ENCODE measurements at regions not wholly inside any gene's neighbourhood (a gene's known extent, or its start where the extent isn't known, plus 50 kb on each side); places are given as distances from the start of the nearest gene placed in this dataset.
"Not testable (repeated sequence)": the region's sequence is repeated elsewhere in the genome, so short reads cannot be mapped to it uniquely, and the experiment has no call there.

- H3K9me3 ChIP-seq (ENCODE audit: control insufficient read depth in 2 of 2, insufficient read depth in 1 of 2, low read depth in 1 of 2, low read length in 1 of 2), result no peaks in the 10 kb centered on the region
- FAIRE-seq (no peak), DNase-seq (no peak)
- H3K4me1 ChIP-seq (ENCODE audit: control insufficient read depth in 3 of 3, insufficient read depth in 2 of 3, low read depth in 1 of 3, low read length in 2 of 3), result no peaks in the 10 kb centered on the region
- H3K27me3 ChIP-seq (ENCODE audit: control insufficient read depth in 3 of 3, insufficient read depth in 3 of 3, low read length in 3 of 3), result no peaks in the 10 kb centered on the region
- no peak overlapping the region for H3K4me3 ChIP-seq (ENCODE audit: low read depth in 1 of 3, low read length in 3 of 3)
- H3K36me3 ChIP-seq (ENCODE audit: control insufficient read depth in 3 of 3, insufficient read depth in 2 of 3, low read depth in 1 of 3, low read length in 3 of 3), result no peaks in the 10 kb centered on the region
- H3K27ac ChIP-seq (ENCODE audit: low read depth in 1 of 3, low read length in 2 of 3), result no peak overlapping the region
Measured at GRCh38 chr13:90938848-90939247, 408.6 kb upstream of the MIR17HG start.

GRCh38 chr13:90943946-90944345, 403.5 kb upstream of the MIR17HG start:
- no peak for FAIRE-seq
- H3K27ac ChIP-seq (ENCODE audit: low read depth in 1 of 3, low read length in 2 of 3), result no peak overlapping the region
- peaks cover 0 to 8% of the 10 kb centered on the region in 2 donors for H3K9me3 ChIP-seq (ENCODE audit: control insufficient read depth in 2 of 2, insufficient read depth in 1 of 2, low read depth in 1 of 2, low read length in 1 of 2)
- no peaks in the 10 kb centered on the region for H3K27me3 ChIP-seq (ENCODE audit: control insufficient read depth in 3 of 3, insufficient read depth in 3 of 3, low read length in 3 of 3)
- no peak for DNase-seq
- H3K36me3 ChIP-seq (ENCODE audit: control insufficient read depth in 3 of 3, insufficient read depth in 2 of 3, low read depth in 1 of 3, low read length in 3 of 3), result no peaks in the 10 kb centered on the region
- WGBS, 3 donors, result 52 to 73% (median 72%) methylated on average over 4 of the region's 4 CpGs
- no peak overlapping the region for H3K4me3 ChIP-seq (ENCODE audit: low read depth in 1 of 3, low read length in 3 of 3)
- H3K4me1 ChIP-seq (ENCODE audit: control insufficient read depth in 3 of 3, insufficient read depth in 2 of 3, low read depth in 1 of 3, low read length in 2 of 3), result no peaks in the 10 kb centered on the region

DNA sequence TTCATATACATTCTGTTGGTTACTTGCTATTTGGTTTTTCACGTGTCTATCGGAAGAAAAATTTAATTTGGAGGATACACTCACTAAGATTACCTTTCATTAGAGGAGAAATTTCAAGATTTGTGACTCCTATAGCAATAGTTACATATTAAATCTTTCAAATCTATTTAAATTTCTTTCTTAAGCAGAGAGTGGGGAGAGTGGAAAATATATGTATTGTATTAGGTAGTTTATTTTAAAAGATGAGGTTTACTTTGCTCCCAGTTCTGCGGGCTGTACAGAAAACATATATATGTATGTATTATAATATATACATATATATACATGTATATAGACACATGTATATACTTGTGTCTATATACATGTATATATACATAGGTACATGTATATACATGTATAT, 402.3 kb upstream of the MIR17HG start:
- DNase-seq; H3K27me3 ChIP-seq (ENCODE audit: control insufficient read depth in 3 of 3, insufficient read depth in 3 of 3, low read length in 3 of 3): not testable (repeated sequence)

GRCh38 chr13:90946125-90946524, 401.4 kb upstream of the MIR17HG start:
- WGBS, 3 donors, result 64 to 76% (median 74%) methylated on average over 5 of the region's 5 CpGs
- H3K9me3 ChIP-seq (ENCODE audit: control insufficient read depth in 2 of 2, insufficient read depth in 1 of 2, low read depth in 1 of 2, low read length in 1 of 2); H3K27ac ChIP-seq (ENCODE audit: low read depth in 1 of 3, low read length in 2 of 3); H3K4me1 ChIP-seq (ENCODE audit: control insufficient read depth in 3 of 3, insufficient read depth in 2 of 3, low read depth in 1 of 3, low read length in 2 of 3); H3K4me3 ChIP-seq (ENCODE audit: low read depth in 1 of 3, low read length in 3 of 3); FAIRE-seq; H3K36me3 ChIP-seq (ENCODE audit: control insufficient read depth in 3 of 3, insufficient read depth in 2 of 3, low read depth in 1 of 3, low read length in 3 of 3); H3K27me3 ChIP-seq (ENCODE audit: control insufficient read depth in 3 of 3, insufficient read depth in 3 of 3, low read length in 3 of 3); DNase-seq: not testable (repeated sequence)

More for the DNA sequence above, 402.3 kb upstream of the MIR17HG start:
- WGBS, 3 donors, result 77 to 97% (median 94%) methylated on average over 3 of the region's 3 CpGs
- not testable (repeated sequence) for FAIRE-seq; H3K4me3 ChIP-seq (ENCODE audit: low read depth in 1 of 3, low read length in 3 of 3); H3K36me3 ChIP-seq (ENCODE audit: control insufficient read depth in 3 of 3, insufficient read depth in 2 of 3, low read depth in 1 of 3, low read length in 3 of 3); H3K9me3 ChIP-seq (ENCODE audit: control insufficient read depth in 2 of 2, insufficient read depth in 1 of 2, low read depth in 1 of 2, low read length in 1 of 2); H3K4me1 ChIP-seq (ENCODE audit: control insufficient read depth in 3 of 3, insufficient read depth in 2 of 3, low read depth in 1 of 3, low read length in 2 of 3); H3K27ac ChIP-seq (ENCODE audit: low read depth in 1 of 3, low read length in 2 of 3)

- 65 to 74% (median 70%) methylated on average over 2 of the region's 2 CpGs for WGBS, 3 donors
- no peak for FAIRE-seq
- H3K4me1 ChIP-seq (ENCODE audit: control insufficient read depth in 3 of 3, insufficient read depth in 2 of 3, low read depth in 1 of 3, low read length in 2 of 3), result no peaks in the 10 kb centered on the region
Measured at GRCh38 chr13:90947976-90948375, 399.5 kb upstream of the MIR17HG start.

GRCh38 chr13:90950160-90950559, 397.3 kb upstream of the MIR17HG start:
- 39 to 70% (median 63%) methylated on average over 1 of the region's 1 CpG for WGBS, 3 donors
- H3K4me3 ChIP-seq (ENCODE audit: low read depth in 1 of 3, low read length in 3 of 3), result no peak overlapping the region
- H3K36me3 ChIP-seq (ENCODE audit: control insufficient read depth in 3 of 3, insufficient read depth in 2 of 3, low read depth in 1 of 3, low read length in 3 of 3), result no peaks in the 10 kb centered on the region
- H3K4me1 ChIP-seq (ENCODE audit: control insufficient read depth in 3 of 3, insufficient read depth in 2 of 3, low read depth in 1 of 3, low read length in 2 of 3), result no peaks in the 10 kb centered on the region
- peaks cover 0 to 8% of the 10 kb centered on the region in 2 donors for H3K9me3 ChIP-seq (ENCODE audit: control insufficient read depth in 2 of 2, insufficient read depth in 1 of 2, low read depth in 1 of 2, low read length in 1 of 2)
- no peak for FAIRE-seq
- no peak overlapping the region for H3K27ac ChIP-seq (ENCODE audit: low read depth in 1 of 3, low read length in 2 of 3)
- DNase-seq, result no peak
- H3K27me3 ChIP-seq (ENCODE audit: control insufficient read depth in 3 of 3, insufficient read depth in 3 of 3, low read length in 3 of 3), result no peaks in the 10 kb centered on the region

More at GRCh38 chr13:90947976-90948375, 399.5 kb upstream of the MIR17HG start:
- Histone ChIP-seq H3K27ac (ENCODE audit: low read depth in 1 of 3, low read length in 2 of 3) (no peak overlapping the region), H3K4me3 (ENCODE audit: low read depth in 1 of 3, low read length in 3 of 3) (no peak overlapping the region), H3K9me3 (ENCODE audit: control insufficient read depth in 2 of 2, insufficient read depth in 1 of 2, low read depth in 1 of 2, low read length in 1 of 2) (peaks cover 0 to 8% of the 10 kb centered on the region in 2 donors), H3K27me3 (ENCODE audit: control insufficient read depth in 3 of 3, insufficient read depth in 3 of 3, low read length in 3 of 3) (no peaks in the 10 kb centered on the region), H3K36me3 (ENCODE audit: control insufficient read depth in 3 of 3, insufficient read depth in 2 of 3, low read depth in 1 of 3, low read length in 3 of 3) (no peaks in the 10 kb centered on the region)
- no peak for DNase-seq

DNA sequence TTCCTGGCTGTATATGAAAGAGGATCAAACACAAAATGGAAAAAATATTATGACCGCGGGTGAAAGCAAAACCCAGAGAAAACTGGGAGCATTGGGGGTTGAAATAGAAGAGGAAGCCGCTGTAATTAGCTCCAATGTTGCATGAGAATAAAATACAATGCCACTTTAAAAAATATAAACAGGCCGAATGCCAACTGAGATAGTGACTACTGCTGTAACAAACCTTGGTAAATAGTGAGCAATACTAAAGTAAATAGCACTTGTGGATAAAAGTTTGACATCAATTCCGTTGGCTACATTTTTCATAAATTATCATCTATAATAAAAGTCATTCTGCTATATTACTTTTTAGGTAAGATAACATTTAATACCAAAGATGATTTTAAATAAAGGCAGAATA, 395.8 kb upstream of the MIR17HG start:
- WGBS, 3 donors, result 61 to 73% (median 61%) methylated on average over 5 of the region's 5 CpGs
- Histone ChIP-seq H3K36me3 (ENCODE audit: control insufficient read depth in 3 of 3, insufficient read depth in 2 of 3, low read depth in 1 of 3, low read length in 3 of 3) (no peaks in the 10 kb centered on the region), H3K4me1 (ENCODE audit: control insufficient read depth in 3 of 3, insufficient read depth in 2 of 3, low read depth in 1 of 3, low read length in 2 of 3) (no peaks in the 10 kb centered on the region), H3K27me3 (ENCODE audit: control insufficient read depth in 3 of 3, insufficient read depth in 3 of 3, low read length in 3 of 3) (no peaks in the 10 kb centered on the region), H3K27ac (ENCODE audit: low read depth in 1 of 3, low read length in 2 of 3) (no peak overlapping the region), H3K9me3 (ENCODE audit: control insufficient read depth in 2 of 2, insufficient read depth in 1 of 2, low read depth in 1 of 2, low read length in 1 of 2) (peaks cover 0 to 8% of the 10 kb centered on the region in 2 donors), H3K4me3 (ENCODE audit: low read depth in 1 of 3, low read length in 3 of 3) (no peak overlapping the region)
- FAIRE-seq (no peak), DNase-seq (no peak)

- no peak for FAIRE-seq
- no peak overlapping the region for H3K4me3 ChIP-seq (ENCODE audit: low read depth in 1 of 3, low read length in 3 of 3)
- H3K4me1 ChIP-seq (ENCODE audit: control insufficient read depth in 3 of 3, insufficient read depth in 2 of 3, low read depth in 1 of 3, low read length in 2 of 3), result no peaks in the 10 kb centered on the region
- DNase-seq, result no peak
- no peak overlapping the region for H3K27ac ChIP-seq (ENCODE audit: low read depth in 1 of 3, low read length in 2 of 3)
- no peaks in the 10 kb centered on the region for H3K27me3 ChIP-seq (ENCODE audit: control insufficient read depth in 3 of 3, insufficient read depth in 3 of 3, low read length in 3 of 3)
- H3K36me3 ChIP-seq (ENCODE audit: control insufficient read depth in 3 of 3, insufficient read depth in 2 of 3, low read depth in 1 of 3, low read length in 3 of 3), result no peaks in the 10 kb centered on the region
- peaks cover 0 to 8% of the 10 kb centered on the region in 2 donors for H3K9me3 ChIP-seq (ENCODE audit: control insufficient read depth in 2 of 2, insufficient read depth in 1 of 2, low read depth in 1 of 2, low read length in 1 of 2)
- 82 to 100% (median 86%) methylated on average over 1 of the region's 1 CpG for WGBS, 3 donors
Measured at GRCh38 chr13:90952326-90952725, 395.2 kb upstream of the MIR17HG start.

DNA sequence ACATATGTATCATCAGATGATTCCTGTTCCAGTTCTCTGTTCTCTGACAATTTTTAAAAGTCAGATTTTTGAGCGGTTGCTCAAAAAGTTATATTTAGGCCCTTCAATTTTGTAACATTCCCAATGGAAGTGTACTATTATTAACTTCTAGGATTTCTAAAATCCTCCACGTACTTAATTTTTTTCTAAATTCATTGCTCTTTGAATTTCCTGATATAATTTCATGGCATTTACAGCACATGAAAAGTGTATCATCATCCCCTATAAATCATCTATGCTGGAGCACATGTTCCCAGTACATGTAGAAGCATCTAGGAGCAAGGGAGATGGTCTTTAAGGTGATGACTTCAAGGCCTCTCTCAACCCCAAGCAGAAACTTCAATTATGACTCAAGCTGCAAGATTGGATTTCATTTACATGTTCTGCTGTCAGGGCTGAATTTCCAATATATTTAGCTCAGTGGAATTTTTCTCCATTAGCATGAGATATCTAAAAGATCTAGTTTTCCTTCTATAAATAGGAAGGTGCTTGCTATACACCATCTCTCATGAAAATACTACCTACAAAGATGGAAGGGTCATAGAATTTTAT, 392.8 kb upstream of the MIR17HG start:
- Histone ChIP-seq H3K4me3 (ENCODE audit: low read depth in 1 of 3, low read length in 3 of 3) (no peak overlapping the region), H3K4me1 (ENCODE audit: control insufficient read depth in 3 of 3, insufficient read depth in 2 of 3, low read depth in 1 of 3, low read length in 2 of 3) (no peaks in the 10 kb centered on the region), H3K9me3 (ENCODE audit: control insufficient read depth in 2 of 2, insufficient read depth in 1 of 2, low read depth in 1 of 2, low read length in 1 of 2) (no peaks in the 10 kb centered on the region), H3K27me3 (ENCODE audit: control insufficient read depth in 3 of 3, insufficient read depth in 3 of 3, low read length in 3 of 3) (no peaks in the 10 kb centered on the region), H3K36me3 (ENCODE audit: control insufficient read depth in 3 of 3, insufficient read depth in 2 of 3, low read depth in 1 of 3, low read length in 3 of 3) (no peaks in the 10 kb centered on the region), H3K27ac (ENCODE audit: low read depth in 1 of 3, low read length in 2 of 3) (no peak overlapping the region)
- WGBS, 3 donors, result 87 to 91% (median 88%) methylated on average over 2 of the region's 2 CpGs
- FAIRE-seq (no peak), DNase-seq (no peak)

All from small intestine (tissue), 7 donors.